H9 (cell line): ENCODE measurements at regions not wholly inside any gene's neighbourhood (a gene's known extent, or its start where the extent isn't known, plus 50 kb on each side); places are given as distances from the start of the nearest gene placed in this dataset.

Experiments
- DNase-seq: peaks from one replicate; pipeline ENCODE4 v3.0.0-alpha.2; 2017
- H2AFZ ChIP-seq: one replicate; pipeline ENCODE4 v1.6.1; 2013; ENCODE audit warnings: mild to moderate bottlenecking, low read length, control low read depth, moderate library complexity
- H2AK5ac ChIP-seq: 2 replicates; pipeline ENCODE4 v1.6.1; 2013; ENCODE audit warnings: low read length, control low read depth, mixed read lengths; ENCODE audit not compliant: insufficient read length
- H2BK120ac ChIP-seq: one replicate; pipeline ENCODE4 v1.6.1; 2013; ENCODE audit warnings: low read depth, mild to moderate bottlenecking, low read length, control low read depth, inconsistent platforms; ENCODE audit not compliant: poor library complexity, severe bottlenecking
- H2BK12ac ChIP-seq: 2 replicates; pipeline ENCODE4 v1.6.1; 2013; ENCODE audit warnings: low read length, control low read depth, mixed read lengths, low read depth; ENCODE audit not compliant: insufficient read length
- H2BK15ac ChIP-seq: 2 replicates; pipeline ENCODE4 v1.6.1; 2013; ENCODE audit warnings: low read depth, low read length, control low read depth
- H2BK20ac ChIP-seq: one replicate; pipeline ENCODE4 v1.6.1; 2013; ENCODE audit warnings: low read depth, mild to moderate bottlenecking, low read length, control low read depth, inconsistent platforms; ENCODE audit not compliant: poor library complexity, severe bottlenecking
- H2BK5ac ChIP-seq: 2 replicates; pipeline ENCODE4 v1.6.1; 2013; ENCODE audit warnings: low read length, control low read depth, mixed read lengths; ENCODE audit not compliant: insufficient read length
- H3K14ac ChIP-seq: 2 replicates; pipeline ENCODE4 v1.6.1; 2013; ENCODE audit warnings: low read length, control low read depth; ENCODE audit not compliant: insufficient read depth
- H3K18ac ChIP-seq: 2 replicates; pipeline ENCODE4 v1.6.1; 2013; ENCODE audit warnings: low read depth, mild to moderate bottlenecking, mixed read lengths, low read length, control low read depth; ENCODE audit not compliant: insufficient read length
- H3K23ac ChIP-seq: 2 replicates; pipeline ENCODE4 v1.6.1; 2013; ENCODE audit warnings: low read length, control low read depth, mixed read lengths, low read depth; ENCODE audit not compliant: insufficient read length
- H3K23me2 ChIP-seq: 2 replicates; pipeline ENCODE4 v1.6.1; 2013; ENCODE audit warnings: low read depth, mild to moderate bottlenecking, mixed read lengths, low read length, control low read depth; ENCODE audit not compliant: insufficient read length, poor library complexity, severe bottlenecking
- H3K27ac ChIP-seq: 2 replicates; pipeline ENCODE4 v1.5.1; 2013; ENCODE audit warnings: low read length, control low read depth, mixed read lengths, low read depth; ENCODE audit not compliant: insufficient read length
- H3K27me3 ChIP-seq: 2 replicates; pipeline ENCODE4 v1.6.1; 2013; ENCODE audit warnings: low read length, control low read depth, inconsistent platforms; ENCODE audit not compliant: insufficient read depth
- H3K4ac ChIP-seq: 2 replicates; pipeline ENCODE4 v1.6.1; 2013; ENCODE audit warnings: low read depth, mild to moderate bottlenecking, control low read depth, inconsistent platforms, low read length, moderate library complexity
- H3K4me1 ChIP-seq: 2 replicates; pipeline ENCODE4 v1.6.1; 2013; ENCODE audit warnings: low read length, control low read depth, inconsistent platforms; ENCODE audit not compliant: insufficient read depth
- H3K4me2 ChIP-seq: 2 replicates; pipeline ENCODE4 v1.6.1; 2013; ENCODE audit warnings: low read length, control low read depth, mixed read lengths; ENCODE audit not compliant: insufficient read length, insufficient read depth
- H3K56ac ChIP-seq: 2 replicates; pipeline ENCODE4 v1.6.1; 2013; ENCODE audit warnings: low read depth, mild to moderate bottlenecking, mixed read lengths, low read length, control low read depth; ENCODE audit not compliant: insufficient read length
- H3K79me1 ChIP-seq: 2 replicates; pipeline ENCODE4 v1.6.1; 2013; ENCODE audit warnings: low read depth, mild to moderate bottlenecking, moderate library complexity, low read length, control low read depth, inconsistent platforms; ENCODE audit not compliant: insufficient read depth, poor library complexity, severe bottlenecking
- H3K79me2 ChIP-seq: 2 replicates; pipeline ENCODE4 v1.6.1; 2013; ENCODE audit warnings: low read length, control low read depth, inconsistent platforms; ENCODE audit not compliant: insufficient read depth
- H3K9ac ChIP-seq: 2 replicates; pipeline ENCODE4 v1.6.1; 2013; ENCODE audit warnings: low read length, control low read depth, mixed read lengths; ENCODE audit not compliant: insufficient read length; ENCODE audit errors: extremely low read depth
- H3K9me3 ChIP-seq: one replicate; pipeline ENCODE4 v1.6.1; 2013; ENCODE audit warnings: low read depth, low read length, inconsistent platforms; ENCODE audit not compliant: control insufficient read depth
- H3T11ph ChIP-seq: one replicate; pipeline ENCODE4 v1.6.1; 2013; ENCODE audit warnings: mild to moderate bottlenecking, low read length, control low read depth, inconsistent platforms
- H4K20me1 ChIP-seq: one replicate; pipeline ENCODE4 v1.6.1; 2013; ENCODE audit not compliant: control insufficient read depth, insufficient read length, insufficient read depth
- H4K5ac ChIP-seq: 2 replicates; pipeline ENCODE4 v1.6.1; 2013; ENCODE audit warnings: low read depth, mild to moderate bottlenecking, mixed read lengths, low read length, control low read depth; ENCODE audit not compliant: insufficient read length
- H4K8ac ChIP-seq: replicated peaks from 2 replicates; pipeline ENCODE4 v1.6.1; 2013; ENCODE audit warnings: low read length, control low read depth, mixed read lengths, low read depth; ENCODE audit not compliant: insufficient read length
- H4K91ac ChIP-seq: 2 replicates; pipeline ENCODE4 v1.6.1; 2013; ENCODE audit warnings: low read depth, mild to moderate bottlenecking, moderate library complexity, mixed read lengths, low read length, control low read depth; ENCODE audit not compliant: insufficient read length
- H3K27ac Mint-ChIP-seq, 3 experiments: 2 replicates in 2 of 3; 3 replicates in 1 of 3; pipeline ENCODE4 v1.8.0; 2020 to 2021; ENCODE audit warnings: mixed read lengths in 3 of 3, mild to moderate bottlenecking in 1 of 3, moderate library complexity in 1 of 3
- H3K27me3 Mint-ChIP-seq: 2 replicates; pipeline ENCODE4 v1.8.0; 2021; ENCODE audit warnings: low read depth, mild to moderate bottlenecking, moderate library complexity, mixed read lengths
- H3K36me3 Mint-ChIP-seq, 3 experiments: 2 replicates in 2 of 3; 3 replicates in 1 of 3; pipeline ENCODE4 v1.8.0; 2020 to 2021; ENCODE audit warnings: low read depth in 3 of 3, mixed read lengths in 3 of 3; ENCODE audit not compliant: insufficient read depth in 1 of 3
- H3K4me1 Mint-ChIP-seq, 2 experiments: 2 replicates each; pipeline ENCODE4 v1.8.0; 2020; ENCODE audit warnings: mixed read lengths in 2 of 2
- H3K4me3 Mint-ChIP-seq, 2 experiments: 2 replicates in 1 of 2; 3 replicates in 1 of 2; pipeline ENCODE4 v1.8.0; 2020 to 2021; ENCODE audit warnings: mild to moderate bottlenecking in 2 of 2, mixed read lengths in 2 of 2, moderate library complexity in 1 of 2
- H3K9me3 Mint-ChIP-seq, 2 experiments: 2 replicates in 1 of 2; 3 replicates in 1 of 2; pipeline ENCODE4 v1.8.0; 2020; ENCODE audit warnings: mild to moderate bottlenecking in 2 of 2, mixed read lengths in 2 of 2, moderate library complexity in 1 of 2
- CTCF ChIP-seq: fragments of 200-600 bp; sonication (generic); conservative IDR thresholded peaks from 3 replicates; pipeline ENCODE4 v1.8.0; 2021; ENCODE audit warnings: antibody characterized with exemption, mild to moderate bottlenecking
- WGBS: extraction: QIAGEN DNeasy Blood & Tissue Kit; methylation state at CpG from one replicate; pipeline ENCODE4 v1.1.7; 2013; ENCODE audit warnings: missing lambda C conversion rate, low lambda C conversion rate, mixed read lengths; ENCODE audit not compliant: insufficient read length; ENCODE audit errors: extremely low coverage; 5-methylcytosine and 5-hydroxymethylcytosine counted together

GRCh38 chr9:96108691-96109380 is 193.1 kb downstream of the HSD17B3 start:
- Histone ChIP-seq H3K4me2 (no peak overlapping the region), H2BK12ac (no peak overlapping the region), H3K27me3 (no peaks in the 10 kb centered on the region), H3K23me2 (no peaks in the 10 kb centered on the region), H3K4ac (no peak overlapping the region), H4K5ac (no peak overlapping the region), H2BK5ac (no peak overlapping the region), H3K79me1 (no peaks in the 10 kb centered on the region), H3K14ac (no peak overlapping the region), H3K9ac (no peak overlapping the region), H2BK20ac (no peak overlapping the region), H4K20me1 (no peaks in the 10 kb centered on the region), H3K56ac (no peak overlapping the region), H2AFZ (no peak overlapping the region), H3K9me3 (no peaks in the 10 kb centered on the region), H2BK15ac (no peak overlapping the region), H3K79me2 (no peaks in the 10 kb centered on the region), H3T11ph (no peak overlapping the region), H4K8ac (no peak overlapping the region), H2AK5ac (no peak overlapping the region), H3K27ac (no peak overlapping the region), H3K18ac (no peak overlapping the region), H3K4me1 (no peaks in the 10 kb centered on the region), H2BK120ac (no peak overlapping the region), H4K91ac (no peak overlapping the region), H3K23ac (no peak overlapping the region)
- Mint-ChIP-seq H3K9me3 (0 out of 5 replicates have a peak, but pooled peaks cover 0 to 3% of the 10 kb centered on the region in 2 experiments), H3K27ac (no peak overlapping the region), H3K4me1 (no peaks in the 10 kb centered on the region), H3K4me3 (no peak overlapping the region), H3K36me3 (no peaks in the 10 kb centered on the region), H3K27me3 (peaks cover 42% of the 10 kb centered on the region)
- DNase-seq = no peak
- no CpG with 5 or more reads among the region's 8 CpGs for WGBS
- TF ChIP-seq CTCF = no peak
